NCI-H510A treated with DMSO at 0.1 percent for 48 hours (cell line): ENCODE measurements at regions not wholly inside any gene's neighbourhood (a gene's known extent, or its start where the extent isn't known, plus 50 kb on each side); places are given as distances from the start of the nearest gene placed in this dataset.
"Not testable (repeated sequence)": the region's sequence is repeated elsewhere in the genome, so short reads cannot be mapped to it uniquely, and the experiment has no call there.

Source experiments
- DNase-seq: peaks from one replicate; lab custom pipeline; 2025; lab: John Stamatoyannopoulos, UW

- DNase-seq = no peak
Measured at GRCh38 chrX:102784550-102784949, 64.0 kb downstream of the GPRASP3 start.

- DNase-seq = no peak
Measured at GRCh38 chrX:102787283-102787682, 66.7 kb downstream of the GPRASP3 start.

- no peak for DNase-seq
Measured at GRCh38 chrX:102808336-102808735, 87.8 kb downstream of the GPRASP3 start.

- DNase-seq = not testable (repeated sequence)
Measured at GRCh38 chrX:102818269-102818668, 97.7 kb downstream of the GPRASP3 start.

DNA sequence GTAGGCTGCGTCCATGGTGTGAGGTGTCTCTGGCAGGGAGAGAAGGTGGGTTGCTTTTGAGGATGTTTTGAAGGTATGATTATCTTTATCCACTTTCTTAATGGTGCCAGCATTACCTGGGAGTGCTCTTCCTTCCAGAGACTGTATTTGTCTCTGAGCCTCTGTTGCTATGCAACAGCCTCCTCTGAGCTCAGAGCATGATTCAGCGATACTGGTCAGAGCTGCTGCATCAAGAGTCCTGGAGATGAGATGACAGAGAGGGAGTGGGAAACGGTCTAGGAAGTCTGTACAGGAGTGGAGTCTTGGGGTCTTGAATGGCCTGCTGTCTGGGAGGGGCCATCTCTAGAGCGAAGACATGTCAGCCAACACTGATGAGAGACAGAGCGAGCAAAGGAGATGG is 104.4 kb upstream of the RAB40AL start:
- peak; percentile 12 for DNase-seq

- DNase-seq = no peak
Measured at GRCh38 chrX:102833136-102833535, 103.9 kb upstream of the RAB40AL start.

- DNase-seq = no peak
Measured at GRCh38 chrX:102835504-102836146, 101.4 kb upstream of the RAB40AL start.

- DNase-seq = no peak
Measured at GRCh38 chrX:102837847-102838246, 99.2 kb upstream of the RAB40AL start.

GRCh38 chrX:102840871-102841705 is 96.0 kb upstream of the RAB40AL start:
- no peak for DNase-seq

DNA sequence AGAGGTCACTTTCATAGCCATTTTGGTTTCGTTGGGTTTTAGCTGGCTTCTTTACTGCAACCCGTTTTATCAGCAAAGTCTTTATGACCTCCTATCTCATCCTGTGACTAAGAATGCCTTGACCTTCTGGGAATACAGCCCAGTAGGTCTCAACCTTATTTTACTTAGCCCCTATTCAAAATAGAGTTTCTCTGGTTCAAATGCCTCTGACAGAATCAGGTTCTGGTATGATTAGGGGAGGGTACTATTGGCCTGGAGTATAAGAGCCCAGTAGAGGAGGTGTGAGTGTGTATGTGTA is 95.4 kb upstream of the RAB40AL start:
- no peak for DNase-seq

DNA sequence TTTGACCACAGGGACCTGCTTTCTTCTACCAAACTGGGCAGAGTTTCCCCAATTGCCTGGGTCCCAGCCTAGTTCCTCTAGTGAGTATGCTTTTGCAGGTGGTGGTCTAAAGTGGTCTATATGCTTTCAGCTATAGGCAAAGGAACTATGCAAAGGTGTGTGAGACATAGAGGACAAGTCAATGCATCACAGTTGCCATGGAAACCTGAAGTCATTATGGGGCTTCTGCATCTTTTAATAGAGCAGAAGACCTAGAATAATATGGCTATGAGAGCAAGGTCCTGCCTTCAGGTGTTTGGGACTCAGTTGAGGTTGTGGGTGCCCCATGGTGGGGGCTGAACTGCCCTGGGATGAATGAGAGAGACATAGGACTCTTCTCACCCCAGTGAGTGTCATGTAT is 92.1 kb upstream of the RAB40AL start:
- DNase-seq = no peak

GRCh38 chrX:102846544-102847236 is 90.4 kb upstream of the RAB40AL start:
- no peak for DNase-seq

DNA sequence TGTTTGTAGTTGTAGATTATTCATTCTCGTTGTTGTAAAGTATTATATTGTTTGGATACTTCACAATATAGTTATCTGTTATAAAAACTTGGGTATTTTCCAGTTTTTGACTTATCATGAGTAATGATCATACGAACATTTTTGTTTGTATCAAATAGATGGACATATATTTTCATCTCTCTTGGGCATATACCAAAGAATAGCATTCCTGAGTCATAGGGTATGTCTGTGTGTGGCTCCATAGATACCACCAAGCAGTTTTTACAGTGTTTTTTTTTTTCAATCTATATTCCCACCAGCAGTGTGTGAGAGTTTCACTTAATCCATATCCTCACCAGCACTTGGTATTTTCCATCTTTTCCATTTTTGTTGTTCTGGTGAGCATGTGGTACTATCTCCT is 89.7 kb upstream of the RAB40AL start:
- no peak for DNase-seq

GRCh38 chrX:102849396-102849795 is 87.7 kb upstream of the RAB40AL start:
- no peak for DNase-seq

GRCh38 chrX:102858826-102859549 is 78.1 kb upstream of the RAB40AL start:
- DNase-seq = not testable (repeated sequence)

GRCh38 chrX:102859550-102859871 is 77.6 kb upstream of the RAB40AL start:
- no peak for DNase-seq

DNA sequence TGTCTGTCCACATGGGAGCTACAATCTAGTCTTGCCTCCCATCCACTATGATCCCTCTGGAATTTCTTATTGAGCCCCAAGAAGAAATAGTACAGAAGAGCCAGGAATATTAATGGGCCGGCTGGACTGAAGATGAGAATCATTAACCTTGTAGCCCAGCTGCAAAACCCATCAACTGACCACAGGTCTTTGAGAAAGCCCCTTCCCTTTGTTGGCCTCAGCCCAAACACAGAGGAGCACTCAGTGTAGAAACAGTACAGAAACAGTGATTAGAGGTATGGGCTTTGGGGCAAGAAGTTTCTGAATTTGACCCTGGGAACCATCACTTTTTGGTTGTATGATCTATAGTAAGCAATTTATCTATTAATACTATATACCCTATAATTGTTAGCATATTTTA is 76.8 kb upstream of the RAB40AL start:
- no peak for DNase-seq

- peak; percentile 62 for DNase-seq
Measured at GRCh38 chrX:102863735-102864134, 73.3 kb upstream of the RAB40AL start.

DNA sequence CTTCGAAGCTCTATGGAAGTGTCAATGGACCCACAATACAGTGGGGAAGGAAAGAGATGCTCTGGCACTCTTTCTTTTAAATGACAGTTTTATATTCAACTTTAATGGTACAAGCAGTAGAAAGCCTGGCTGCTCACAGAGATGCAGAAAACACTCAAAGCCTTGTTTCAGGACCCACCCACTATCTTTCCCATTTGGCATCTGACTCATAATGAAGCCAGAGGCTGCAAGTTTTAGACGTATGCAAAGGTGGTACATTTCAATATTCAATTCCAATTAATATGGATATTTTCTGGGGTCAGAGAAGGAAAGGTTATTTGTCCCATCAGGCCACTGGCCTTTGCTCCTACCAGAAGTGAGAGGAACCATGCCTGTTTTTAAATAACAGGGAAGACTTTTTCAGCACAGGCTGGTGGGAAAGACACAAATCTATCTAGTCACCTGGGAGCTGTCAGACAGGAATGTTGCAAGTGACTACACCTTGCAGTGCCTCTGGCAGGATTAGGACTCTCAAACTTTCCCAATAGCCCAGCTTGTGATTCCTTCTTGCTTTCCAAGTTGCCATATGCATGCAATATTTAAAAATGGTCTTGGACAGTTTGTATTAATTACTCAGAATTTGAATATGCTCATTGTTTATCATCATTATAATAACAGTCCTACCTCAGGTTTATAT is 70.0 kb upstream of the RAB40AL start:
- DNase-seq = no peak

GRCh38 chrX:102883491-102883890 is 53.6 kb upstream of the RAB40AL start:
- no peak for DNase-seq
